Panc1 (cell line): ENCODE measurements at regions not wholly inside any gene's neighbourhood (a gene's known extent, or its start where the extent isn't known, plus 50 kb on each side); places are given as distances from the start of the nearest gene placed in this dataset.

Experiments used
- ATAC-seq: fragments of 200-7000 bp; cut with Tn5 transposase; 2 replicates; pipeline ENCODE4 v1.9.1; 2020; ENCODE audit warnings: mild to moderate bottlenecking, moderate library complexity
- BruUV-seq: library from RNA; stranded (reverse); fragments of 400-500 nt; replicated peaks from 2 replicates; lab custom pipeline; 2021; lab: Mats Ljungman, UMichigan
- CTCF ChIA-PET: fragments of 300-600 bp; sonication (Branson Sonifier 250); formaldehyde crosslinking; loops from one replicate; lab custom pipeline; 2022; ENCODE audit warnings: antibody characterized with exemption; lab: Charles Lee
- POLR2A ChIA-PET: fragments of 300-600 bp; sonication (Branson Sonifier 250); formaldehyde crosslinking; loops from one replicate; lab custom pipeline; 2022; ENCODE audit warnings: antibody characterized with exemption; lab: Charles Lee
- DNase-seq: peaks from one replicate; pipeline ENCODE4 v3.0.0-alpha.2; 2010; ENCODE audit warnings: low read depth, low spot score
- H3K27ac ChIP-seq: 2 replicates; pipeline ENCODE4 v1.5.1; 2011; ENCODE audit warnings: mild to moderate bottlenecking, low read length, inconsistent platforms
- H3K27me3 ChIP-seq: fragments of 200-500 bp; sonication (Bioruptor generic); 2 replicates; pipeline ENCODE4 v1.6.0; 2014; ENCODE audit warnings: low read length, inconsistent platforms; ENCODE audit not compliant: control insufficient read depth, insufficient read depth
- H3K36me3 ChIP-seq: fragments of 200-500 bp; sonication (Bioruptor generic); 2 replicates; pipeline ENCODE4 v1.5.1; 2014; ENCODE audit warnings: inconsistent platforms, mild to moderate bottlenecking, low read length, moderate library complexity; ENCODE audit not compliant: control insufficient read depth, insufficient read depth
- H3K4me1 ChIP-seq: 2 replicates; pipeline ENCODE4 v1.5.1; 2011; ENCODE audit warnings: inconsistent platforms, mild to moderate bottlenecking, low read length, moderate library complexity; ENCODE audit not compliant: control insufficient read depth, insufficient read depth
- H3K4me3 ChIP-seq, 2 experiments: 2 replicates each; pipeline ENCODE4 v1.5.1; 2011 to 2012; ENCODE audit warnings: low read depth in 2 of 2, low read length in 2 of 2, mild to moderate bottlenecking in 2 of 2, inconsistent platforms in 1 of 2, moderate library complexity in 1 of 2
- H3K9me3 ChIP-seq: fragments of 200-500 bp; sonication (Bioruptor generic); 2 replicates; pipeline ENCODE4 v1.5.1; 2014; ENCODE audit warnings: low read depth, mild to moderate bottlenecking, inconsistent platforms, low read length, moderate library complexity; ENCODE audit not compliant: control insufficient read depth, insufficient read depth
- CTCF ChIP-seq: fragments of 450-650 bp; IDR thresholded peaks from 2 replicates; pipeline ENCODE4 v1.5.1; 2017; ENCODE audit warnings: mild to moderate bottlenecking
- POLR2AphosphoS5 ChIP-seq: IDR thresholded peaks from 2 replicates; pipeline ENCODE4 v1.6.1; 2012; ENCODE audit warnings: mild to moderate bottlenecking, low read depth, low read length, moderate library complexity
- REST ChIP-seq, 2 experiments: IDR thresholded peaks; 2 replicates each; pipeline ENCODE4 v1.6.1; 2011 to 2012; ENCODE audit warnings: low read depth in 2 of 2, control low read depth in 1 of 2, low read length in 1 of 2, mild to moderate bottlenecking in 1 of 2, moderate library complexity in 1 of 2; ENCODE audit not compliant: insufficient read depth in 1 of 2
- SIN3A ChIP-seq: IDR thresholded peaks from 2 replicates; pipeline ENCODE4 v1.6.1; 2012; ENCODE audit warnings: low read depth, mild to moderate bottlenecking, low read length, moderate library complexity, borderline replicate concordance; ENCODE audit not compliant: insufficient read depth
- TCF7L2 ChIP-seq: IDR thresholded peaks from 2 replicates; pipeline ENCODE4 v1.6.1; 2011; ENCODE audit warnings: mild to moderate bottlenecking, low read depth, low read length, inconsistent platforms
- in situ Hi-C: cut with HindIII; loops from 2 replicates; pipeline ENCODE4 v1.10.0; 2016; ENCODE audit warnings: low sequenced_read_pairs, low pct_unique_long_range_greater_than_20kb
- intact Hi-C: fragments of 100-400 bp; cut with micrococcal nuclease; formaldehyde crosslinking; loops from one replicate; pipeline ENCODE4 v1.10.0; 2022; ENCODE audit not compliant: unreplicated experiment

DNA sequence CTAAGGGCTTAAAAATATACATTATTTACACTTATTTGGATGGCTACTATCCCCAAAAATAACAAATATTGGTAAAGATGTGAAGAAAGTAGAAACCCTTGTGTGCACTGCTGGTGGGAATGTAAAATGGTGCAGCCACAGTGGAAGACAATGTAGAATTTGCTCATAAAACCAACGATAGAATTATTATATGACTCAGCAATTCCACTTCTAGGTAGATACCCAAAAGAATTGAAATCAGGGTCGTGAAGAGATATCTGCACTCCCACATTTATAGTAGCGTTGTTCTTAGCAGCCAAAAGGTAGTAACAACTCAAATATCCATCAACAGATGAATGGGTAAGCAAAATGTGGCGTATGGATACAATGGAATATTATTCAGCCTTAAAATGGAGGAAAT lies 181.6 kb upstream of the UBE3A start:
- POLR2A ChIA-PET, result no interaction called here
- H3K4me1 ChIP-seq, result no peaks in the 10 kb centered on the region

DNA sequence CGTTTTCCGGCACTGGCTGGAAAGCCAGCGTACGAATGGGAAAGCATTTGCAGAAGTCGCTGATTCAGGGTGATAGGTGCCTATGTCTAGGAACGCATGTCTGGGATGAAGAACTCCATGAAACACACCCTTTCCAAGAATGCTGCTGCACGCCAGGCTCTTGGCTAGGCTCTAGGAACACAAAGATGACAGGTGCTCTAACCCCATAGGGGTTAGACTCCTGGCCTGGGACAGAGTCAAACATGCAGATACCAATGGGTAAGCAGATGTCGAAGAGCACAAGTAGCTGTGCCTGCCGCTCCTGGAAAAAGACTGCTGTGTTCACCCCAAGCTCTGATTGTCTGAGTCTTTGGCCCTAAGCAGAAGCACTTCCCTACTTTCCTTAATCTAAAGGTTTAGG lies 180.9 kb upstream of the UBE3A start:
- CTCF ChIA-PET, result no interaction called here
- POLR2A ChIA-PET, result no interaction called here
- no TSS peak for BruUV-seq
- Histone ChIP-seq H3K27ac (no peak overlapping the region), H3K4me3 (no peak overlapping the region), H3K4me1 (no peaks in the 10 kb centered on the region), H3K27me3 (no peaks in the 10 kb centered on the region), H3K9me3 (no peaks in the 10 kb centered on the region), H3K36me3 (no peaks in the 10 kb centered on the region)
- ATAC-seq, result no peak
- intact Hi-C loops, result no loop called here
- TF ChIP-seq REST (IDR thresholded peaks at IDR 0.05; ENCODE audit: insufficient read depth in 1 of 2, low read depth in 2 of 2, low read length in 1 of 2) (no peak), CTCF (no peak), SIN3A (no peak), POLR2AphosphoS5 (no peak)
- no peak for DNase-seq
- in situ Hi-C loops, result no loop called here

More for the DNA sequence above, 181.6 kb upstream of the UBE3A start:
- no TSS peak for BruUV-seq
- H3K36me3 ChIP-seq, result no peaks in the 10 kb centered on the region
- H3K4me3 ChIP-seq, result no peak overlapping the region
- H3K9me3 ChIP-seq, result no peaks in the 10 kb centered on the region
- in situ Hi-C loops, result no loop called here
- intact Hi-C loops, result no loop called here
- no peaks in the 10 kb centered on the region for H3K27me3 ChIP-seq
- TF ChIP-seq TCF7L2 (no peak), SIN3A (no peak), REST (IDR thresholded peaks at IDR 0.05; ENCODE audit: insufficient read depth in 1 of 2, low read depth in 2 of 2, low read length in 1 of 2) (no peak), POLR2AphosphoS5 (no peak), CTCF (no peak)
- no peak for DNase-seq
- no peak overlapping the region for H3K27ac ChIP-seq
- ATAC-seq, result no peak
- CTCF ChIA-PET, result no interaction called here
